ENCODE measurements at regions not wholly inside any gene's neighbourhood (a gene's known extent, or its start where the extent isn't known, plus 50 kb on each side); places are given as distances from the start of the nearest gene placed in this dataset.
A peak's percentile ranks its signal among the peaks of the same experiment; 100 is the strongest.

GRCh38 chr4:123661080-123661737, 264.6 kb downstream of the SPRY1 start:
- DNase-seq, result no peak
- ChIA-PET CTCF (interaction anchor here (1.0 to 2.6 kb wide), 9 partner anchors 10 to 559 kb away, joined by 3 to 9 read pairs (median 4); no protein-coding TSS in a partner anchor), POLR2A (no interaction called here)
- Mint-ChIP-seq H3K36me3 (ENCODE audit: low read depth) (peaks cover 7% of the 10 kb centered on the region), H3K27ac (no peak overlapping the region), H3K27me3 (peaks cover 11% of the 10 kb centered on the region), H3K9me3 (peaks cover 6% of the 10 kb centered on the region), H3K4me3 (no peak overlapping the region), H3K4me1 (no peaks in the 10 kb centered on the region)

DNA sequence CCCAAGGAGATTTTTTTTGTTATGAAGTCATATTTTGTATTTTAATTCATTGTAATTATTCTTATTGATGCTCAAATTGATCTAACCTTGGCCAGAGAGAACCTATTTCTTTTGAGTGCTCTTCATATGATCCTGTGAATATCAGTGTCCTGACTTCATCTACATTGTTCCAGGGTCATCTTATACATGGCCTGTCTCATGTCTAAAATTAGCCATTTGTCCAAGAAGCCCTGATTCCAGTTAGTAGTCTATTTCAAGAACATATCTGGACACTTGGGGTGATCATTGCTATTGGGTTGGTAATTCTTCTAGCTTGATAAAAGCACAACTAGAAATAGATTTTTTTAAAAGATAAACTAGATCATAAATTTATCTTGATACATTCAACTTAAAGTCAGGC, 266.2 kb downstream of the SPRY1 start:
- Mint-ChIP-seq H3K4me3 (no peak overlapping the region), H3K27me3 (peaks cover 11% of the 10 kb centered on the region), H3K4me1 (no peaks in the 10 kb centered on the region), H3K9me3 (no peaks in the 10 kb centered on the region), H3K36me3 (ENCODE audit: low read depth) (no peaks in the 10 kb centered on the region), H3K27ac (no peak overlapping the region)
- CTCF ChIA-PET, result interaction anchor here (2.0 kb wide), 1 partner anchor 9 kb away, joined by 6 read pairs; no protein-coding TSS in a partner anchor
- POLR2A ChIA-PET, result no interaction called here
- DNase-seq, result no peak

- CTCF ChIA-PET, result no interaction called here
Observed at GRCh38 chr4:123666486-123666885, 269.9 kb downstream of the SPRY1 start.

DNA sequence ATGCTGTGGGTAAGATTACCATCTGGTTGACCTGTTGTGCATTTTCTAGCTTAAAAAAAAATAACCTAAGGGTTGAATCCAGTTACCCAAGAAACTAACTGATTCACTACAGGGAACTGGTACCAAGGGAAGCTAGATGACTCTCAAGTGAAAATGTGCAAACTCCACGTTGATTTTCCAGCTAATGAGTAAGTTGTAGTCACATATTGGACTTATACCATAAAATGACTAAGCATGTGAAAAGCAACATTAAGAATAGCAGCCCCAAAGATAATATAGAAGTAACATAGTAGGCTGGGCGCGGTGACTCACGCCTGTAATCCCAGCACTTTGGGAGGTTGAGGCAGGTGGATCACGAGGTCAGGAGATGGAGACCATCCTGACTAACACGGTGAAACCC, 270.9 kb downstream of the SPRY1 start:
- Mint-ChIP-seq H3K27me3 (peaks cover 18% of the 10 kb centered on the region), H3K9me3 (no peaks in the 10 kb centered on the region), H3K4me1 (peaks cover 10% of the 10 kb centered on the region), H3K36me3 (ENCODE audit: low read depth) (peaks cover 3% of the 10 kb centered on the region), H3K4me3 (no peak overlapping the region), H3K27ac (no peak overlapping the region)
- ChIA-PET POLR2A (no interaction called here), CTCF (no interaction called here)
- no peak for DNase-seq

More at GRCh38 chr4:123666486-123666885, 269.9 kb downstream of the SPRY1 start:
- Mint-ChIP-seq H3K4me1 (peaks cover 3% of the 10 kb centered on the region), H3K27ac (no peak overlapping the region), H3K36me3 (ENCODE audit: low read depth) (peaks cover 3% of the 10 kb centered on the region), H3K27me3 (peaks cover 17% of the 10 kb centered on the region), H3K9me3 (no peaks in the 10 kb centered on the region), H3K4me3 (no peak overlapping the region)
- no peak for DNase-seq
- POLR2A ChIA-PET, result no interaction called here

DNA sequence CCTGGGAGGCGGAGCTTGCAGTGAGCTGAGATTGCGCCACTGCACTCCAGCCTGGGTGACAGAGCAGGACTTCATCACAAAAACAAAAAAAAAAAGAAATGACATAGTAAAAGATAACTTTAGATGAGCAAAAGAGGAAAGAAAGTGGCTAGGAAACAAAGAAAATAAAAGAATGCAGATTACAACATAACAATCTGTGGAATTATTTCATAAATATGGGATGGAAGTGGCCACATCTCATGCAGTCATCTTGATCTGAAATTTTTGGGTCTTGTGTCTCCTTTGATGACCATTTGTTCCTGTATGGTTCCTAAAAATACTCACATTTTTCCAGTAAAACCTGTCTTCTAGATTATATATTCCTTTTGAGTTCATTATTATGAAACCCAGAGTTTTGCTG, 271.4 kb downstream of the SPRY1 start:
- CTCF ChIA-PET, result no interaction called here
- peaks cover 3% of the 10 kb centered on the region for H3K36me3 Mint-ChIP-seq (ENCODE audit: low read depth)
- no peak overlapping the region for H3K4me3 Mint-ChIP-seq
- no peak overlapping the region for H3K27ac Mint-ChIP-seq
- H3K4me1 Mint-ChIP-seq, result peaks cover 14% of the 10 kb centered on the region
- peaks cover 20% of the 10 kb centered on the region for H3K27me3 Mint-ChIP-seq
- POLR2A ChIA-PET, result no interaction called here
- H3K9me3 Mint-ChIP-seq, result no peaks in the 10 kb centered on the region
- no peak for DNase-seq

DNA sequence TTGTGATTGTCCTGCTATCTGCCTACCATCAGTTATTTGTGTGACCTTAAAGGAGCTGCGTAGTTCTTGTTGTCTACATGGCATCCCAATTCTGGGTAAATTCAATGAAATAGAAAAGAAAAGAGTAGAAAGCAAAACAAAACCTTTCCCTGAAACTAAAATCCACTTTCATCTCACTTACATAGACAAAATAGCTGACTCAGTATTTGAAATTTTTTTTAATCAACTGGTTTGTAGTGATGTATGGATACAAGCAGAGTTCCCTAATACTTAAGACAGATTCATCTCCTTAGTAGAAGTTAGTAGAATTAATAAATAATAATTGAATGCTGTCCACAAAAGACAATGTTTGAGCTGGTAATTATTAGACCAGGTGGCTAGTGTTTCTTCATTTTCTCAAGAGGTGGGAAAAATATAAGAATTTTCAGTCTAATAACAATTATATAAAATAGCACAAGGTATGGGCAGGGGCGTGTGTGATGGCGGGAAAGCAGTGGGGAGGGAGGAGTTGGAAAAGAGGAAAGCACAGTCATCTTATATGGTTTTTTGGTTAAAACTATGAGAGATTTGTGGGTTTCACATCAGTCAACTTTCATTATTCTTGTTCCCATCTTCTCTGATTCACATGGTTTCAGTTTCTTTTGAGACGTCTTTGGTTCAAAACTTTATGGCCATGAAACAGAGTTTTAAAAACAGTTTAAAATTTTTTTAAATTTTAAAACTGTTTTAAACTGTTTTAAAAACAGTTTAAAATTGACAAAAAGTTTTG, 275.2 kb downstream of the SPRY1 start:
- peaks cover 6% of the 10 kb centered on the region for H3K36me3 Mint-ChIP-seq (ENCODE audit: low read depth)
- H3K4me3 Mint-ChIP-seq, result no peak overlapping the region
- CTCF ChIA-PET, result interaction anchor here (0.9 to 1.5 kb wide), 2 partner anchors 10 to 12 kb away, joined by 3 to 6 read pairs; no protein-coding TSS in a partner anchor
- no peaks in the 10 kb centered on the region for H3K9me3 Mint-ChIP-seq
- peaks cover 30% of the 10 kb centered on the region for H3K27me3 Mint-ChIP-seq
- peak; percentile 25 for DNase-seq
- POLR2A ChIA-PET, result interaction anchor here (1.1 kb wide), 1 partner anchor 272 kb away, joined by 3 read pairs; no protein-coding TSS in a partner anchor
- H3K27ac Mint-ChIP-seq, result no peak overlapping the region
- H3K4me1 Mint-ChIP-seq, result peaks cover 24% of the 10 kb centered on the region

DNA sequence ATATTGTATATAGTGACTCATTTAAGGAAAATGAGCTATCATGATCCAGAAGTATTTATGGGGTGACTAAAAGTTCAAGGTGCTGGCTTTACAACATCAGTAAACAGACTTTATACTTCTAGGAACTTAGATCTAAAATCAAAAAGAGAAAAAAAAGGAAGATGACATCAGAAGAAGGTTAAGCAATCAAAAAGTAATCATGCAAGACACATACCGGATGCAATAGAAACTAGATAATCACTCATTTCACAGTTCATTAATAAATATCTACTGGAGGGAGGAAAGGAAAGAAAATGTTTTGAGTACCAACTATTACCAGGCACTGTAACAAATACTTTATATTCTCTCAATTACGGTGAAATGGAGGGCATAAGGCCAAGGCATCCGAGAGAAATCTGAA, 276.4 kb downstream of the SPRY1 start:
- Mint-ChIP-seq H3K36me3 (ENCODE audit: low read depth) (peaks cover 6% of the 10 kb centered on the region), H3K4me1 (peaks cover 24% of the 10 kb centered on the region), H3K4me3 (no peak overlapping the region), H3K27ac (no peak overlapping the region), H3K27me3 (peaks cover 36% of the 10 kb centered on the region), H3K9me3 (no peaks in the 10 kb centered on the region)
- DNase-seq, result no peak
- CTCF ChIA-PET, result no interaction called here
- POLR2A ChIA-PET, result interaction anchor here (1.1 kb wide), 1 partner anchor 273 kb away, joined by 3 read pairs; no protein-coding TSS in a partner anchor

DNA sequence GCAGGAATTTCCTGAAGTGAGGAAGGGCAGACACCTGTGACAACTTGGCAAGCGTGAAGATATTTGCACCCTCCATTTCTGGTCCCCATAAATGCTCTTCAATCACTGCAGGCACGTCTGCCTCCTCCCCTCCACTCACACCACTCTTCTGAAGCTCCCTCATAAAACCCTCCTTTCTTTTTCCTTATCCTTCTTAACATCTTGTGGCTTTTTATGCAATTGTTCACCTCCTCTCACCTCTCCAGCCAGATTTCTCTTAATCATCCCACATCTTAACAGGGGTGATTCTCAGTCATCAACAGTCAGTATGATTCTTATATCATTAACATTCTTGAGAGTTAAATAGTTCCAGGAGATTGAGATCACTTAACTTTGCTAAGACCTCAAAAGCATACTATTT, 277.4 kb downstream of the SPRY1 start:
- Mint-ChIP-seq H3K36me3 (ENCODE audit: low read depth) (peaks cover 3% of the 10 kb centered on the region), H3K27me3 (peaks cover 37% of the 10 kb centered on the region)

DNA sequence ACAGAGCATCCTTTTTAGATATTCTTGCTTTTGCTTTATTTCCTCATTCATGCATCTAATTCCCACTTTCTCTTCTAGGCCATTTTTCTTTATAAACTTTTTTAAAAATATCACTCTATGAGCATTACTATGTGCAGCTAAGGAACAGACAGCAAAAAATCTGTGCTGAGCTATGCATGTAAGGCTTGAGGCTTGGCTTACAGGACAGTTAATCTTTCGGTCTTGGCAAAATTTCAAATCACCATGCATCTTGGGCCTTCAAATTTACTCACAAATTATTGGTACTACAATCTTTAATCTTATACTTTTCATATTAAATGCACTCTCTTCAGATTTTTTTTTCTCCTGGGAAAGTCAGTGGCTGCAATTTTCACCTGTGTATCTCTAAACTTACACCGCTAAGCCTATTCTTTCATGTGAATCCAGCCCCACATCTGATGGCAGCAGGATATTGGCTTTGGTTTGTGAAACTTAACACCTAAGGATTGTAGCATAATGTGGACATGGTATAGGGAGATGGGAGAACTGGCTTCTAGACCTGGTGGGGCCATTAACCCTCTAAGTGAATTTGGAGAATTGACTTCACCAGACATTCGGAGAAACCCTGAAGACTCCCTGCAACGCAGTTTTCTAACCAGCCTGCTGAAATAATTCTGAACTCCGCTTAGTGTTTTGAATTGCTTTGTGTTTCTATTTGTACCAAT, 278.3 kb downstream of the SPRY1 start:
- H3K4me3 Mint-ChIP-seq, result no peak overlapping the region
- H3K4me1 Mint-ChIP-seq, result peaks cover 24% of the 10 kb centered on the region
- DNase-seq, result no peak
- peaks cover 41% of the 10 kb centered on the region for H3K27me3 Mint-ChIP-seq
- peaks cover 3% of the 10 kb centered on the region for H3K36me3 Mint-ChIP-seq (ENCODE audit: low read depth)
- CTCF ChIA-PET, result interaction anchor here (0.6 kb wide), 1 partner anchor 690 kb away, joined by 3 read pairs; no protein-coding TSS in a partner anchor
- H3K9me3 Mint-ChIP-seq, result no peaks in the 10 kb centered on the region
- no peak overlapping the region for H3K27ac Mint-ChIP-seq
- POLR2A ChIA-PET, result no interaction called here

More for the DNA sequence above, 277.4 kb downstream of the SPRY1 start:
- DNase-seq, result no peak
- no peak overlapping the region for H3K27ac Mint-ChIP-seq
- POLR2A ChIA-PET, result no interaction called here
- peaks cover 24% of the 10 kb centered on the region for H3K4me1 Mint-ChIP-seq
- CTCF ChIA-PET, result no interaction called here
- no peaks in the 10 kb centered on the region for H3K9me3 Mint-ChIP-seq
- no peak overlapping the region for H3K4me3 Mint-ChIP-seq

DNA sequence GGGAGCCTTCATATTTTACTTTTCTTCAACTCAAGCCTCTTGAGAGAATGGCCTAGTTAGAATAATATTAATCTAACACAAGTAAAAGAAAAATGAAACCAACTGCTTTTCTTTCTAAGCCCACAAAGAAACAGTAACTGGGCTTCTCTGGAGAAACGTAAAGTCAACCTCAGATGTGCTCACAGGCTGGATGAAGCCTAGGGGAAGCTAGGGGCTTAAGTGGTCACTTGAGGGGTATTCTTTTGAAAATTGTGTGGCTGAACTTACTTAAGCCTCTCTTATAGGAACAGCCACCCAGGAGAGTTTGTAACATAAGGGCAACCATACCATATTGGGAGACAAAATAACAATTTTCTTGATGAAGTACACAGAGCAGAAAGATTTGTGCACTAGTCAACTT, 279.0 kb downstream of the SPRY1 start:
- peaks cover 41% of the 10 kb centered on the region for H3K27me3 Mint-ChIP-seq
- POLR2A ChIA-PET, result no interaction called here
- no peak overlapping the region for H3K4me3 Mint-ChIP-seq
- peaks cover 24% of the 10 kb centered on the region for H3K4me1 Mint-ChIP-seq
- no peak overlapping the region for H3K27ac Mint-ChIP-seq
- CTCF ChIA-PET, result interaction anchor here (0.6 kb wide), 1 partner anchor 690 kb away, joined by 3 read pairs; no protein-coding TSS in a partner anchor
- peaks cover 3% of the 10 kb centered on the region for H3K36me3 Mint-ChIP-seq (ENCODE audit: low read depth)
- no peak for DNase-seq
- H3K9me3 Mint-ChIP-seq, result no peaks in the 10 kb centered on the region

- peaks cover 3% of the 10 kb centered on the region for H3K36me3 Mint-ChIP-seq (ENCODE audit: low read depth)
- DNase-seq, result no peak
- peaks cover 24% of the 10 kb centered on the region for H3K4me1 Mint-ChIP-seq
- ChIA-PET POLR2A (no interaction called here), CTCF (no interaction called here)
- no peaks in the 10 kb centered on the region for H3K9me3 Mint-ChIP-seq
- no peak overlapping the region for H3K4me3 Mint-ChIP-seq
- peaks cover 38% of the 10 kb centered on the region for H3K27me3 Mint-ChIP-seq
- no peak overlapping the region for H3K27ac Mint-ChIP-seq
Observed at GRCh38 chr4:123676071-123676889, 279.7 kb downstream of the SPRY1 start.

DNA sequence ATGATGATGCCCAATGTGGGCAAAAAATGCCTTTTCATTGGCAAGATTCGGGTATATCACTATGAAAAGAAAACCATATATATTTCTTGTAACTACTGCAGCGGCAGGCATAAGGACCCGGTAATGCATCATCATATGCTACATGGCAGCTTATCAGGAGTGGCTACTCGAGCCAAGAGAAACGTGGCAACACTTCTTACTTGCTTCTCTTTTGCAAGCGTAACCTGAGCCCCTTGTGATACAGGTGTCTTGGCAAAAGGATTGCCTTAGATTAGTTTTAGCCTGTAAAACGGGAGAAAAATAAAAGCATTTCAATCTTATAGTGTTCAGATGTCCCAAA, 280.3 kb downstream of the SPRY1 start:
- Mint-ChIP-seq H3K27ac (no peak overlapping the region), H3K9me3 (no peaks in the 10 kb centered on the region), H3K4me1 (peaks cover 19% of the 10 kb centered on the region), H3K36me3 (ENCODE audit: low read depth) (peaks cover 3% of the 10 kb centered on the region), H3K4me3 (no peak overlapping the region), H3K27me3 (peaks cover 34% of the 10 kb centered on the region)
- ChIA-PET CTCF (no interaction called here), POLR2A (no interaction called here)
- DNase-seq, result no peak

- DNase-seq, result no peak
- Mint-ChIP-seq H3K27ac (no peak overlapping the region), H3K27me3 (peaks cover 12% of the 10 kb centered on the region), H3K4me3 (no peak overlapping the region), H3K36me3 (ENCODE audit: low read depth) (no peaks in the 10 kb centered on the region), H3K9me3 (peaks cover 12% of the 10 kb centered on the region), H3K4me1 (no peaks in the 10 kb centered on the region)
- ChIA-PET POLR2A (no interaction called here), CTCF (no interaction called here)
Observed at GRCh38 chr4:123682931-123683330, 286.3 kb downstream of the SPRY1 start.
